ENCODE measurements at regions not wholly inside any gene's neighbourhood (a gene's known extent, or its start where the extent isn't known, plus 50 kb on each side); places are given as distances from the start of the nearest gene placed in this dataset.

DNA sequence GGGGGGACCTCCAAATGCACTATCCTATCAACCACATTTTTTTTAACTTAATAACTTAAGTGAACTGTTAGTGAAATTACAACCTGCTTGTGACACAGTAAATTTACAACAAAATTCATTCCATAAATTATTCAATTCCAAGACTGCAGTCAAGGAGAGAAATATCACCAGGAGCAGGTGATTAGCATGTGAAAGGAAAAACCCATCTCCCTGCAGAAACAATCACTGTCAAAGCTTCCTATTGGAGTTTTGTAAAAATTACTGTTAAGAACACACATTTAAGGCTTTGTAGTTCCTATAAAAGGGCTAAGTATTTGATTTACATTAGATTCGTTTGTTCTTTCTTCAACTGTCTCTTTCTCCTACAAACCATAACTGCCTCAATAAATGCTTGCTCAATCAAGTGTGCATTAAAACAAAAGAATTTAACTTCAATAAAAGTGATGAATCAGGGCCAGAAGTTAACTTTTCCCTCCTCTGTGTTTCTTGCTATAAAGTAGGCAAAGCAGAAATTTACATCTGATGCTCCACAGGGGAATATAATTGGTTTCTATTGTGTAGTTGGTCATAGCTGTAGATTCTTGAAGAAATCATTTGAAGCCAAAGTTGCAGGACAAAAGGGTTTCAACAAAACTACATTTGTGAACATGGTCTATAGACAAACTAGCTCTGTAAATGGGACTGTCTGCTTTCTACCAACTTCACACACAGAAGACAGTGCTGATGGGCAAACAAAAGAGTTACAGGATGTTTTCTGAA, 195.1 kb upstream of the PSMD7 start:
- TF ChIP-seq KDM5A (IDR thresholded peaks at IDR 0.05; ENCODE audit: low read length) (no peak), TAF1 (IDR thresholded peaks at IDR 0.05; ENCODE audit: low read depth, low read length) (no peak), RNF2 (IDR thresholded peaks at IDR 0.05; ENCODE audit: borderline replicate concordance, low read depth, low read length, missing control alignments, poor library complexity, severe bottlenecking) (no peak), CBX8 (IDR thresholded peaks at IDR 0.05; ENCODE audit: borderline replicate concordance, low read depth, low read length) (no peak), EGR1 (IDR thresholded peaks at IDR 0.05; ENCODE audit: borderline replicate concordance, low read depth, low read length) (no peak), SIN3A (conservative IDR thresholded peaks at IDR 0.05 in 1 of 2, IDR thresholded peaks at IDR 0.05 in 1 of 2; ENCODE audit: low read depth in 1 of 2, low read length in 2 of 2) (no peak), BCL11A (IDR thresholded peaks at IDR 0.05; ENCODE audit: low read depth in 2 of 2, low read length in 2 of 2) (no peak), SRF (IDR thresholded peaks at IDR 0.05; ENCODE audit: low read depth, low read length) (no peak)
- no peaks in the 10 kb centered on the region for H3K79me1 ChIP-seq (ENCODE audit: low read depth, low read length)
- H3K4me3 ChIP-seq (ENCODE audit: extremely low read depth in 1 of 4, insufficient read depth in 2 of 4, low read depth in 3 of 4, low read length in 4 of 4) = peak overlapping the region in 2 of 4 experiments; percentile 16 to 38; a peak in 2 of 8 replicates
- no peaks in the 10 kb centered on the region for H3K9me3 ChIP-seq (ENCODE audit: insufficient read depth in 2 of 2, low read depth in 1 of 2, low read length in 1 of 2)
- H2AK5ac ChIP-seq (ENCODE audit: low read depth, low read length) = no peak overlapping the region
- POLR2A ChIA-PET (ENCODE audit: partially characterized antibody) = no interaction called here
- peak overlapping the region; percentile 40; the same call in 1 of the 2 replicates for H2BK5ac ChIP-seq (ENCODE audit: low read depth, low read length)
- no peaks in the 10 kb centered on the region for H3K23me2 ChIP-seq (ENCODE audit: low read depth, low read length)
- H2BK12ac ChIP-seq (ENCODE audit: low read depth, low read length) = no peak overlapping the region
- no peaks in the 10 kb centered on the region for H3K36me3 ChIP-seq (ENCODE audit: control insufficient read depth in 2 of 4, insufficient read depth in 4 of 4, low read length in 3 of 4)
- peak overlapping the region; percentile 55; the same call in 1 of the 2 replicates for H3K18ac ChIP-seq (ENCODE audit: extremely low read depth, low read length)
- H3K4ac ChIP-seq (replicated peaks; ENCODE audit: insufficient read length, low read depth, low read length) = no peak overlapping the region
- WGBS, 2 experiments (ENCODE audit: extremely low coverage in 1 of 2, insufficient coverage in 1 of 2, insufficient read length in 1 of 2, insufficient replicate concordance in 2 of 2, low coverage in 1 of 2, low lambda C conversion rate in 2 of 2, missing lambda C conversion rate in 1 of 2) = 0% methylated on average over 1 of the region's 1 CpG; no CpG with 5 or more reads in 1 of the 2 experiments
- CTCF ChIA-PET (ENCODE audit: partially characterized antibody) = interaction anchor here (1.0 kb wide), 1 partner anchor 36 kb away, joined by 3 read pairs; no protein-coding TSS in a partner anchor
- no peak overlapping the region for H3K23ac ChIP-seq (ENCODE audit: insufficient read length)
- no peak overlapping the region for H3K14ac ChIP-seq (ENCODE audit: insufficient read length)
- H4K5ac ChIP-seq (ENCODE audit: insufficient read length, low read depth, low read length) = peak overlapping the region; percentile 97
- peaks cover 0 to 26% (median 10%) of the 10 kb centered on the region in 4 experiments; a peak in 5 of 7 replicates for H3K4me1 ChIP-seq (replicated peaks in 1 of 4; ENCODE audit: control insufficient read depth in 3 of 4, insufficient read depth in 4 of 4, low read length in 3 of 4)
- no peak overlapping the region for H3K56ac ChIP-seq (replicated peaks; ENCODE audit: insufficient read length, low read depth, low read length)
- peak overlapping the region; percentile 49 for H2BK120ac ChIP-seq (replicated peaks; ENCODE audit: low read depth, low read length)
- H3K9ac ChIP-seq (replicated peaks in 1 of 4; ENCODE audit: extremely low read depth in 1 of 4, low read depth in 3 of 4, low read length in 3 of 4) = no peak overlapping the region
- no peak overlapping the region for H2BK20ac ChIP-seq (ENCODE audit: low read length)
- H3K27ac ChIP-seq (ENCODE audit: low read depth, low read length) = peak overlapping the region; percentile 41; the same call in 1 of the 2 replicates
- DNase-seq (ENCODE audit: low read depth in 1 of 2, low spot score in 2 of 2) (no peak), FAIRE-seq (no peak)
- no peaks in the 10 kb centered on the region for H3K79me2 ChIP-seq (ENCODE audit: control insufficient read depth in 1 of 2, insufficient read depth in 2 of 2, low read length in 2 of 2)
- H2BK15ac ChIP-seq (ENCODE audit: low read length) = no peak overlapping the region
- no peaks in the 10 kb centered on the region for H4K20me1 ChIP-seq (replicated peaks in 1 of 2; ENCODE audit: control insufficient read depth in 1 of 2, insufficient read depth in 2 of 2, low read length in 2 of 2)
- peak overlapping the region; percentile 25 for H4K91ac ChIP-seq (replicated peaks; ENCODE audit: insufficient read length, low read length)
- H3K4me2 ChIP-seq (ENCODE audit: insufficient read depth in 1 of 2, low read depth in 2 of 2, low read length in 2 of 2) = peak overlapping the region; percentile 29 to 56
- H3K27me3 ChIP-seq (replicated peaks in 1 of 4; ENCODE audit: control insufficient read depth in 3 of 4, extremely low read depth in 1 of 4, insufficient read depth in 3 of 4, low read length in 3 of 4) = no peaks in the 10 kb centered on the region
- no peak overlapping the region for H4K8ac ChIP-seq (ENCODE audit: extremely low read depth, insufficient read depth, low read length)
- no peak overlapping the region for H2AFZ ChIP-seq (ENCODE audit: low read length)

All from H1 (cell line).